ENCODE measurements at regions not wholly inside any gene's neighbourhood (a gene's known extent, or its start where the extent isn't known, plus 50 kb on each side); places are given as distances from the start of the nearest gene placed in this dataset.
"Not testable (repeated sequence)": the region's sequence is repeated elsewhere in the genome, so short reads cannot be mapped to it uniquely, and the experiment has no call there.

DNA sequence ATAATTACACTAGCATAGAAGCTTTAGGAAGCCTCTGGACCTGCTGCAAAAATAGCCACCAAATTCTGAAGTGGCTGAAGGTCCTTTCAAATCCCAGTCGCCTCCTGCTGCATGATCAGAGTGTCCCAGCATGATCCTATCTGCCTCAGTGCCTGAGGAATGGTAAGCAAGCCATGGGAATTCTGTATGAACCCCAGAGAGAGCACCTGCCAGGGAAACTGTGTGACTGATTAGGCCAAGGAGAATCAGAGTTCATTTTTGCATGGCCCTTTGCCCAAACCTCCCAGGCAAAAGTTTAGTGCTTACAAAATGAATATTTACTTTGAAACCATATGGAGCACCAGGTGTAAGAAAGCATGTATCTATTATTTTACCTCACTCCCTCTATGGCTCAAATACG lies 221.4 kb downstream of the ARL4C start:
- no peak for DNase-seq (ENCODE audit: low spot score)

DNA sequence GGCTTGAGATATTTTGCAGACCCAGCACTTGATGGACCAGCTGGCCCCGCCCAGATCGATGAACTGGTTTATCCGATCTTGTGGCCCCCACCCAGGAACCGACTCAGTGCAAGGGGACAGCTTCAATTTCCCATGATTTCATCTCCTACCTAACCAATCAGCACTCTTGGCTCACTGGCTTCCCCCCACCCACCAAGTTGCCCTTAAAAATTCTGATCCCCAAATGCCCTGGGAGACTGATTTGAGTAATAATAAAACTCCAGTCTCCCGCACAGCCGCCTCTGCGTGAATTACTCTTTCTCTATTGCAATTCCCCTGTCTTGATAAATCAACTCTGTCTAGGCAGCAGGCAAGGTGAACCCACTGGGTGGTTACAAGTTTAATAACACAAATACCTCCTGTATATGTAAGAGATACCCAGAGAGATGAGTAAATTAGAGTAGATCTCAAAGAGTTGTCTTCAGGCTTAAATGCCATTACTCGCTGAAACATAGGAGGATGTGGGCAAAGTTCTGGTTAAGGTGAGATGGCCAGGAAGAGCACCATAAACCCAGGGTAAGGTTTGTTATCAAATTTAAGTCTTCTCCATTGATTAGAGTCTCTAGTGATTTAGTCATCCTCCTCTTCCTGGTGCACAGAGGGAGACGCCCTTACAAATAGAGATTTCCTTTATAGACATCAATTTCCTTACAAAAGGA lies 222.8 kb downstream of the ARL4C start:
- DNase-seq (ENCODE audit: low spot score) = no peak

DNA sequence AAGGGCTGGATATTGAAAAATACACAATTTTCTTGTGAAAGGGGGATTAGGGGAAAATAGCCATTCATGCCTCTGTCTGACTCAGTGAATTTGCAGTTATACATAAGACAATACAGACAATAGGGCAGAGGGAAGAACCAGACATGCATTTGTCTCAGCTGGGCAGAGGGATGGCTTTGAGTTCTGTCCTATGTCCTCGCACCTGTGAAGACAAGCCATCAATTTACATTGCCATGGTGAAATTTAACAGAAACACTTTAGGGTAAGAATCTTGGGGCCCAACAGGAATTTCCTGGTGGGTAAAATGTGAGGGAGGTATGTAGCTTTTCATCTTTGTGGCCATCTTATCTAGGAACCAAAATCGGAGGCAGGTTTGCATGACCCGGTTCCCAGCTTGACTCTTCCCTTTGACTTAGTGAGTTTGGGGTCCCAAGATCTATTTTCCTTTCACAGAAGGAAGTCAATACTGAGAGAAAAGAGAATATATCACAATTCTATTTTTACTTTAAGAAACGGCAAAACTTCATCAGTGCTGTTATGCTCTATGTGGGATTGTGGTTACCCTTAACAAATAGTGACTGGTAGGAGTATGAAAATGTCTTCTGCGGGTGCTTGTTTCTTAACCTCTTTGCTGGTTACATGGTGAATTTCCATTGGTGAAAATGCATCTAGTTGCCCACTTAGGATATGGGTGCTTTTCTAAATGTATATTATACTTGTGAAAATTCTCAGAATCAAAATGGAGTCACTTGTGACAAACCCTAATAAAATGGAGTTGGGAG lies 221.8 kb downstream of the SPP2 start:
- no peak for DNase-seq (ENCODE audit: low spot score)

DNA sequence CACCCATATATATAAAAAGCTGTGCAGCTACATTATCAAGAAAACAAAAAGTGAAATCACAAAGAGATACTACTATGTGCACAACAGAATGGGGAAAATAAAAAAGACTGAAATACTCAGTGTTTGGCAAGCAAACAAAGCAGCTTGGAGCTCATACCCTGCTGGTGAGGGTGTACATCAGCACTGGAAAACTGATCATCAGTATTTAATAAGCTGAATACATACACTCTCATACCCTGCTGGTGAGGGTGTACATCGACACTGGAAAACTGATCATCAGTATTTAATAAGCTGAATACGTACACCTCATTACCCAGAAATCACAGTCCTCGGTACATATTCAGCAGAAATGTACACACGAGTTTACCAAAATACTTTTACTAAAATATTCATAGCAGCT lies 220.8 kb downstream of the SPP2 start:
- DNase-seq (ENCODE audit: low spot score) = no peak

DNA sequence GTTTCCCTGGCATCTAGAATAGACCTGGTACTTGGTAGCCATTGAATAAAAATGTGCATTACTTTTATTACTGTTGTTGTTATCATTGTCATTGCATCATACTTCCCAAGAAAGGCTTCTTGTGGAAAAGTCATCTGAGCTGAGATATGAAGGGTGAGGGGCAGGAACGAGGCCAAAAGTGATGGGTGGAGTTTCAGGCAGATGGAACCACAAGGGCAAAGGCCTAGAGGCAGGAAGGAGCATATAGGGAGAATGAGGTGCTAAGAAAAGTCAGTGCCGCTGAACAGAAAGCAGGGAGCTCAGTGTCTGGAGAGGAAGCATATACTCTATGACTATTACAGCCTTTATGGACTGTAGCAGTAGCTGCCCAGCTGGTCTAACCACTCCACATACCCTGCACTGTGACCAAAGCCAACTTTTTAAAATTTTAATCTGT lies 219.3 kb downstream of the SPP2 start:
- DNase-seq (ENCODE audit: low spot score) = no peak

DNA sequence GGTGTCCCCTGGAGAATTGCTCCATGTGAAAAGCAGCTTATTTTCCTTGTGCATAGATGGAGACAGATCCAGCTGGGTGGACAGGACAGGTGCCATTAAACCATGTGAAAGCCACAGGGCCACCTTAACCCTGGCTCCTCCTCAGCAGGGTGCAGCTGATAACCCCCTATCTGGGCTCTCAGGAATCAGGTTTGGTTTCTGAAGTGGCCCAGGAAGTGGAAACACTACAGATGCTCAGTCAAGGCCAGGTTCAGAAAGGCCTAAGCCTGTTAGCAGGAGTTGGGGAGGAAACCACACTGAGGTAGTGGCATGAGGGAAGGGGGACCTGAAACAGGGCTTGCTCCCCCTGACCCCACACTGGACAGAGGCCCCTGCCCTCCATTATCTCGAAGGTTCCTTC lies 217.0 kb downstream of the SPP2 start:
- DNase-seq (ENCODE audit: low spot score) = no peak

DNA sequence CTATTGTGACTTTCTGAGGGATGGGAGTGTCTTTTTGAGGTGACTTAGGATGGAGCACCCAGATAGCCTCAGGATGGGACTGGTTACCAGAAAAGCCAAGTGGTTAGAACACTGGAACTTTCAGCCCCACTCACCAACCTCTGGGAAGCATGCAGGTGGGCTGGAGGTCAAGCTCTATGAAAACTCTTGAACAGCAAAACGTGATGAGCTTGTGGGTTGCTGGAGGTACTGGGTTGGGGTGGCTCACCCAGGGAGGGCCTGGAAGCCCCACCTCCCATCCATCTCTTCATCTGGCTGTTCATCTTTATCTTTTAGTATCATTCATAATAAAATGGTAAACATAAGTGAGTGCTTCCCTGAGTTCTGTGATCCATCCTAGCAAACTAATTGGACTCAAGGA lies 216.4 kb downstream of the SPP2 start:
- no peak for DNase-seq (ENCODE audit: low spot score)

DNA sequence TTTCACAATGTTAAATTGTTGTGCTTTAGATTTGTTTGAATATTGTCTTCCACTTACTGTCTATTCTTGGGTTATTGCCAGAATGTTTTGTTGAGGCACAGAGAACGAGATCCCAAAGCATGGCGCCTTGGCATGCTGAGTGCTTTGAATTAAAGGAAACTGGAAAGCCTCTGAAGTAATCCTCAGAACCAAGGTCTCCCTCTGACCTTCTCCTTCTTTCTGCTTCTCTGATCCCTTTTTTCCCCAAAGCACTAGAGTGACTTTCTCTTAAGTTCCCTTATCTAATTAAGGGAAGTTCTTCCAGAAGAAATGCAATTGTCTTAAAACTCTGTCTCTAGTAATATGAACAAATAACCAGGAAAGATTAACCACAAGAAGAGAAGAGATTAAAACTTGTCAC lies 214.7 kb downstream of the SPP2 start:
- DNase-seq (ENCODE audit: low spot score) = no peak

DNA sequence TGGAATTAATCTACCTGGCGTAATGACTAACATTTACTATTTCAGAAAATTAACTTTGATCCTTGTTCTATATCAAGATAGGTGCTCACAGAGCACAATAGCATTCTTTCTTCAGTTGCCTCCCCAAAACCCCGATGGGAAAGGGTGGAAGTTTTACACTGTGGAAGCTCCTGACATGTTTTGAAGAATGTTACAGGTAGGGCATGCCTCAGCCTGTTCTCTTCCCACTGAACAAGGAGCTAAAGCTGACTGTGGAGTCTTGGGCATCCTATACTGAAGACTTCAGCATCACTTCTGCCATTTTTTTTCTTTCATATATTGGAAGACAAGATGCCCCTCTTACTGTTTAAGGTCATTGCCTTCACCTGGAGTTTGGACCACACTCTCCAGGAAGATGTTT lies 211.2 kb downstream of the SPP2 start:
- no peak for DNase-seq (ENCODE audit: low spot score)

DNA sequence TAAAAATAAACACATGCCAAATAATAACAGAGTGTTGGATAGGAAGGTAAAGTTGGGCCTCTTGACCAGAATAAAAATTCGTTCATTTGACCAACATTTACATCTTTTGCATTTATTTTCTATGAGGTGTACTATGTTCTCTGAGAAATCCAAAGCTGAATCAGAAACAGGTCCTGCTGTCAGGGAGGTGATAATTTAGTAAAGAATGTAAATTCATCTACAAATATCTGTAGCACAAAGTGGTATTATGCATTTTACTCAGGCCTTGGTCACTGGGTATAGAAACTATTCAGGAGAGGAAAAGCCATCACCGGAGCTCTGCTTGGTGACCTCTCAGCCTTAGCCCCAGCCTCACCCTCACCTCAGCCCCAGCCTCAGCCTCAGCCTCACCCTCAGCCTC lies 208.9 kb downstream of the SPP2 start:
- DNase-seq (ENCODE audit: low spot score) = no peak

DNA sequence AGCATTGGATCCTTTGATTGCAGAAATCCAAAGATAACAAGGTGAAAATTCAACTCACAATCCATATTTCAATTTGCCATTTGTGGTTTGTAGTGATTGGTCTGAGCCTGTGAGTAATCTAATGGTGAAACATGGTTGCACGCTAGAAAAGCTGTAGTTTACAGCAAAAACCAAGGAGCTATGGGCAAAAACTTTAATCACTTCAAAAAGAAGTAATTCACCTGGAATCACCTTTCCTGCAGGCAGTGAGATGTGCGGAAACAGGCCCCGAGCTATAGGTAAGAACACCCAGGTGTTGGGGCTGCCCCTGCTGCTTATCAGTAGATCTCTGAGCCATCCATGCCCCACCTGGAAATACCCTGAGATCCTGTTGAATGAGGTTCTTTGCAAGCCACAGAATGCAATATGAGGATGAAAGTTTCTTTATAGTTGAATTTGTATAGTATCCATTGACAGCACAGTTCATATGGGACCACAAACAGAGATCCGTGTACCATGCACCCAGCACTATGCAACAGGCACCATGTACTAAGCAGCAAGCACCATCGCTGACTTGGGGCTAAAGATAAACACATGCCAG lies 208.2 kb downstream of the SPP2 start:
- DNase-seq (ENCODE audit: low spot score) = peak; percentile 61

DNA sequence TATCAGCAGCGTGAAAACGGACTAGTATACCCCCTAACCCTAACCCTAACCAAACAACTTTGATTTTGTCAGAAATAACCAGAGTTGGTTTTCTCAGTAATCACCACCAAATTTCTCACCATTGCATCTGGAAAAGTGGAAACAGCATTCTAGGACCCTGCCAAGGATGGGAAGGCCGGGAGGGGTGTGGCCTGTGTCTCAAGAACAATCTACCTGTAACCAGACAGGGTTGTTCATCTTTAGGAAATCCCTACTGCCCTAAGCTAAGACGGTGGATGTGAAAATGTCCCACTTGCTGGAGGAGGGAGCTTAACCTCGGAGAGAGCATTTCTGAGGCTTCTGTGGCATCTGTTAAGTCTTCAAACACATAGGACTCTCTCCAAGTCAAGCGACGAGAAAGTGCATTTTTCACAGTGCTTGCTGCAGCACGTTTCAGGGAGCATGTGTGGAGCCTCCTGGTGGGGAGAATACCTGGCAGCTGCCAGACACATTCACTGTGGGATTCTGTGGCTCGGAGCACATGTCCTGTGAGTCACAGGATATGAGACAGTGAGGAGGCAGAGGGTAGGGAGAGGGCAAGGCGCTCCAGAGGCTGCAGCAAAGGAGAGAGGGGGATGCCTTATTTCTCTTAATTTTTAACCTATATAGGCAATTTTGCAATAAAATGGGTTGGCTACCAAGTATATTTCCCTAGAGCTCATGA lies 207.5 kb downstream of the SPP2 start:
- DNase-seq (ENCODE audit: low spot score) = peak; percentile 93

DNA sequence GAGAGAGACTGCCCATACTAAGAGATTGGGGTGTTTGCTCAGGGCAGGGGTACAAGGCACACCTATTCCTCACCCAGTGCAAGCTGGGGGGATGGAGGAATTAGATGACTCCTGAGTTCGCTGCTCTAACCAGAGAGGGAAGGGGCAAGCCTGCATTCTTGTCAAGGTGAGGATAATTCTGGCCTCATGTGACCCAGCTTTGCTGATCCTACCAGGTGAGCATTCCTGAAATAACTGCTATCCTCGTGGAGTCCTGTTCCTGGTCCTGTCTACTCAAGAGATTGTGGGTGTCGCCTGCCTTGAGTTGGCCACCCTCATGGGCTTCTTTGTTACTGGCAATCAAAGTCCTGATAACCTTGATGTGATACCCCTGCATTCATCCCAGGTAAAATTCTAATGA lies 206.0 kb downstream of the SPP2 start:
- no peak for DNase-seq (ENCODE audit: low spot score)

DNA sequence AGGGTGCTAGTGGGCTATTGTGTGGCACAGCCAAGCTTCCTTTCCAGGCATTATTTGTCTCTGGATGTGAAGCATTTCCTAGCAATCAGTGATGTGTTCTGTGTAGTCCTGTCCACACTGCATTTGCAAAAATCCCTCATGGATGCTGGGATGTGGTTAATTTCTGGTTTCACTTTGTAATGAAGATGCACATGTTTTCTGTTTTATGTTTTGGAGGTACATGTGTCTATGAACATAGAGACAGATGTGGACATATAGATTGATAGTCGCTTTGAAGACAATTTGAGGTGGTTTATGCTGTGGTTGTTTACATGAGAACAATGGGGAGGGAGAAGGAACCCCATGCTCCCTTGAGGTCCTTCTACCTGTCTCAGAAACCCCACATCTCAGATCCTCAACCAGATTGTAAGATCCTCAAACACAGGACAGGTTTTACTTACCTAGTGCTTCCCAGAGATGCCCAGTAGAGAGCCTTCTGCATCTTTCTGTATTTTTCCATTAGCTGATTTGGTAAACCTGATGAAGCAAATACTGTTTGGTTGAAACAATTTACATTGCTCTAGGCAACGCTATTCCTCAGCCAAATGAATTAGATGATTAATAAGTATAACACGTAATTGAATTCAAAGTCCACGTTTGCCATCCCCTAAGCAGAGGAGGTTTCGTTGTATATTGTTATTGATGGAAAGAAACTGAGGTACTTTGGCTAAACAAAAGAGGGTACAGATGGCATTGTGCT lies 204.4 kb downstream of the SPP2 start:
- no peak for DNase-seq (ENCODE audit: low spot score)

DNA sequence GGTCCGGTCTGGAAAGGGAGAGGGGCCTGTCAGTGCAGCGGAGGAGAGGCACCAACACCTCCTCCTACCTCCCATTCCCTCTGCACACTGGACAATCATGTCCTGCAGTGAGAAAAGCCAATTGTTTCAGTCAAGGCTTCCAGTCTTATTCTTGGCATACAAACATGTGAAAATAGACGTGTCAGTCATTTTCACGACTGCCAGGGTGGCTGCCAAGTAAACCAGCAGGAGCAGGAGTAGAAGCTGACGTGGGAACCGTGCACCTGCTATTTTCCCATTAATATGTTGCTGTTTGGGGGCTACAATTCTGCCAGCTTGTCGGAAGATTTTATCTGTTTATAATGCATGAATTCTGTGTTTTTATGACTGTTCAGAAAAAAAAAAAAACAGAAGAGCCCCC lies 202.3 kb downstream of the SPP2 start:
- DNase-seq (ENCODE audit: low spot score) = no peak

DNA sequence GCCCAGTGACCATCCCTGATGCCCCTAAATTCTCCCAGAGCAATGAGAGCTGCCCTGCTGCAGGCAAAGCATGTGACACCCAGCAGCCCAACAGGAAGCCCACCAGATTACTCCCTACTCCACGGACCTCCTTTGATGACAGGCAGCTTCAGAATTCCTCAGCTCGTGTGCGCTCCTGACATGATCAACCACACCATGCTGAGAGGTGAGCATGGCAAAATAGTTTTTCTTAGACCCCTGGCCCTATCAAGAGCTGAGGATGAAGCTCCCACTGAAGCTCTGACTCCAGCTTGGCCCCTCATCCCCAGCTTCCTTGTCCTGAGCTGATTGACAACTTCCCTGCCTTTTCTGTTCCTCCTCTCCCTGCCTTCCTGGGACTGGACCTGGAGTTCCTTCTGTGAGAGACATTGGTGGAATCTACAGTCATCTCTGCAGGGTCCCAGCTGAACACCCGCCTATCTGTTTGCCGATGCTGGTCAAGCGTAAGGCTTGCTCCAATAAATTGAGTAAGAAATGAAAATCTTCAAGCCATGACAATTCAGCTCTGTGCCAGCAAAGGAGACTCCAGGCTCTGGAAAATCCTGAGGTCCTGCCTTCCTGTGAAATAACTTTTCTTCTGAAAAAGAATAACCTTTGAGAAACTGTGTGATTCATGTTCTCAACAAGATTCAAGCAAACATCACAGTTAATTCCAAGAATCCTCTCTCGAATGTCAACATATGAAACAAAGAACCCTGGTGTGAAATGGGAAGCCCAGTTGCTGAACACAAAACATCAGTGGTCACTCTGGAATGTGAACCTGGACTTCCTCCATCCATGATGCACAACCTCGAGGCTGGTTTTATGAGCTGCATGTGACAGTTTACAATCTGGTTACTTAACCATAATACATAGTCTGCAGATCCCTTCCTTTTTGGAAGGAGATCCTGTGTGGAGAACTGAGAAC lies 201.1 kb downstream of the SPP2 start:
- DNase-seq (ENCODE audit: low spot score) = peak; percentile 88

DNA sequence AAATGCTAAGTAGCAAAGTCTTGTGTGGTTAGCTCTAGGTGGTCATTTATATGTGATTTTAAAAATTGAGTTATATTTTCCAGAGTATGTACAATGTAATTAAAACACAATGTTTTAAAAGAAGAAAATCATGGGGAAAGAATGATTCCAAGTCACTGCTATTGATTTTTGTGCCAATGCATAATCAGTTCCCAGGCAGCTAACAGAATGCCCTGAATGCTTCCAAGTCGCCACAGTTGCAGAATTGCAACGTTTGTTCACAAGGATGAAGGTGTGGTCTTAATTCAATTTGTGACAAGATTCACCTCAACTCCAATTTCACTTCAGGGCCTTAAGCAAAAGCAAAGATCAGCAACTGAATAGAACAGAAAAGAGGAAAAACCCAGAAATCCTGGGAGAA lies 200.4 kb downstream of the SPP2 start:
- no peak for DNase-seq (ENCODE audit: low spot score)

DNA sequence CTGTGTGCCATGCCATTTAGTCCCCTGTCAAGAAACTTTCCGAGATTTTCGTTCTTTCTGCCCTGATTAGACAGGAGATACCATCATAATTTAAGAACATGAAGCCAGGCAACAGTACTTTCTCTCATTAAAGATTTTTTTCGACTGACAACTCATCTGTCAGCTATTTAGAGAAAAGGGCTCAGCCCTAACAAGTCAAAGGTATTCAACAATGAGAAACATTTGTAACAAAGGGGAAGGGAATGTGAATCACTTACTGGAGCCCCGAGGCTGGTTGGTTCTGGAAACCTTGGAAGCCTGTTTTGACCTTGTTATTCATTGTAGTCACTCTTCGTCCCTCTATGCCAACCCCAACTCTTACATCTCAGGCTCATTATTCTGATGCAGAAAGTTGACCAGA lies 199.4 kb downstream of the SPP2 start:
- peak; percentile 71 for DNase-seq (ENCODE audit: low spot score)

DNA sequence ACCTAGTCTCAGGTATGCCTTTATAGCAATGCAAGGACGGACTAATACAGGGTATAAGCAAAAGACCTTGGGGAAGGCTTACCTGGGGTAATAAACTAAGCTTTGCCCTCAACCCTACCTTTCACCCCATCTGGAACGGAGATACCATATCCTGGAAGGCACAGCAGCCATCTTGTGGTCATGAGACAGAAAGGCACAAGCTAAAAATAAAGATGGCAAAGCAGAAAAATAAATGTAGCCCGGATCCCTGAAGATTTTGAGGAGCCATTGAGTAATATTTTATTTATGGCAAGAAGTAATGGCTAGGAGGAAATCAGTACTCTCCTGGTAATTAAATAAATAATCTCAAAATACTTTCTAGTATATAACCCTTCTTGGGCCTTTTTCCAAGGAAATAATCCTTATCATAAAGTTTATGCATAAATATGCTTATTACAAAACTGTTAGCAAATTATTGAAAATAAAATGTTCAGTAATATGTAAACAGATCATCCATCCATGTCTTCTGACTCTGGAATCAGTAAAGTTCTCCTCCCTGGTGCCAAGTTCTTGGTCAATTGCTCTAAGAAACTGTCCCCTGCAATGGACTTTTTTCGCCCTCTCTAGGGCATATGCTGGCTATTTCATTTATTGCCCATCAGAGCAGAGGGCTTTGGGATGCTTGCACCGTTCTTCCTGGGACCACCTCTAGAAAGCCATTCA lies 198.7 kb downstream of the SPP2 start:
- DNase-seq (ENCODE audit: low spot score) = no peak

DNA sequence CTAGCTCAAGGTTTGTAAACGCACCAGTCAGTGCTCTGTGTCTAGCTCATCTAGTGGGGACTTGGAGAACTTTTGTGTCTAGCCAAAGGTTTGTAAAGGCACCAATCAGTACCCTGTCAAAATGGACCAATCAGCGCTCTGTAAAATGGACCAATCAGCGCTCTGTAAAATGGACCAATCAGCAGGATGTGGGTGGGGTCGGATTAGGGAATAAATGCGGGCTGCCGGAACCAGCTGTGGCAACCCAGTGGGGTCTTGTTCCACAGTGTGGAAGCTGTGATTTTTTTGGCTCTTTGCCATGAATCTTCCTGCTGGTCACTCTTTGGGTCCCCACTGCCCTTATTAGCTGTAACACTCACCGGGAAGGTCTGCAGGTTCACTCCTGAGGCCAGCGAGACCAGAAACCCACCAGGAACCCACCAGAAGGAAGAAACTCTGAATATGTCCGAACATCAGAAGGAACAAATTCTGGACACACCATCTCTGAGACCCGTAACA lies 197.8 kb downstream of the SPP2 start:
- DNase-seq (ENCODE audit: low spot score) = not testable (repeated sequence)

All from AG20443 (cell line).